ENCODE measurements at regions not wholly inside any gene's neighbourhood (a gene's known extent, or its start where the extent isn't known, plus 50 kb on each side); places are given as distances from the start of the nearest gene placed in this dataset.

GRCh38 chr17:33750943-33751701 is 458.0 kb upstream of the ASIC2 start:
- Histone ChIP-seq H3K9ac (ENCODE audit: insufficient read depth, low read depth, low read length) (no peak overlapping the region), H3K4me1 (ENCODE audit: insufficient read depth, low read length) (no peaks in the 10 kb centered on the region), H3K36me3 (replicated peaks in 1 of 2; ENCODE audit: control insufficient read depth in 1 of 2, insufficient read depth in 2 of 2, low read length in 2 of 2) (no peaks in the 10 kb centered on the region), H3K27ac (ENCODE audit: extremely low read length, insufficient read depth, low read length) (no peak overlapping the region), H3K9me3 (ENCODE audit: low read length) (no peaks in the 10 kb centered on the region), H4K20me1 (ENCODE audit: insufficient read depth, low read length) (no peaks in the 10 kb centered on the region), H3K4me3 (replicated peaks in 1 of 3; ENCODE audit: insufficient read depth in 1 of 3, low read depth in 2 of 3, low read length in 3 of 3) (no peak overlapping the region), H3K4me2 (ENCODE audit: low read depth, low read length) (peak overlapping the region; percentile 7; the same call in 1 of the 2 replicates), H3K27me3 (ENCODE audit: control insufficient read depth in 1 of 2, insufficient read depth in 2 of 2, low read length in 2 of 2) (no peaks in the 10 kb centered on the region; a peak in 1 of 5 replicates), H3K79me2 (ENCODE audit: insufficient read depth, low read length) (no peaks in the 10 kb centered on the region), H2AFZ (ENCODE audit: low read length) (no peak overlapping the region)
- in situ Hi-C loops (cut with HindIII; ENCODE audit: extremely low pct_ligation_motif_present, low pct_unique_long_range_greater_than_20kb) = loop anchor here (10.0 kb wide), 1 partner anchor 64 kb away; no protein-coding TSS in a partner anchor
- intact Hi-C loops (cut with micrococcal nuclease; ENCODE audit: unreplicated experiment) = loop anchor here (1.0 kb wide), 1 partner anchor 26 kb away; no protein-coding TSS in a partner anchor
- ATAC-seq (peak; percentile 79), FAIRE-seq (no peak), DNase-seq (ENCODE audit: low spot score) (peak; percentile 15)
- CTCF ChIA-PET (ENCODE audit: low intra/inter-chr PET ratio, low total read pairs) = interaction anchor here (1.3 to 3.6 kb wide), 3 partner anchors 24 to 231 kb away, joined by 3 to 38 read pairs (median 7); no protein-coding TSS in a partner anchor
- WGBS (ENCODE audit: low lambda C conversion rate) = 7% methylated on average over 13 of the region's 13 CpGs
- BruUV-seq (replicated peaks) = no TSS peak
- TF ChIP-seq SMC3 (IDR thresholded peaks at IDR 0.05; ENCODE audit: low read length) (peak; percentile 73), RAD21 (CRISPR knock-in tag; IDR thresholded peaks at IDR 0.05) (peak; percentile 75), CTCF (CRISPR knock-in tag; IDR thresholded peaks at IDR 0.05) (peak; percentile 81), STAG1 (CRISPR knock-in tag; IDR thresholded peaks at IDR 0.05) (peak; percentile 79), NFIB (CRISPR knock-in tag; IDR thresholded peaks at IDR 0.05; ENCODE audit: borderline replicate concordance) (no peak), RBAK (CRISPR knock-in tag; IDR thresholded peaks at IDR 0.05) (no peak), TCF12 (IDR thresholded peaks at IDR 0.05) (no peak), TCF12 (CRISPR knock-in tag; IDR thresholded peaks at IDR 0.05) (no peak)
- POLR2A ChIA-PET = no interaction called here

Measured in HepG2 (cell line).